ENCODE measurements at regions not wholly inside any gene's neighbourhood (a gene's known extent, or its start where the extent isn't known, plus 50 kb on each side); places are given as distances from the start of the nearest gene placed in this dataset.

DNA sequence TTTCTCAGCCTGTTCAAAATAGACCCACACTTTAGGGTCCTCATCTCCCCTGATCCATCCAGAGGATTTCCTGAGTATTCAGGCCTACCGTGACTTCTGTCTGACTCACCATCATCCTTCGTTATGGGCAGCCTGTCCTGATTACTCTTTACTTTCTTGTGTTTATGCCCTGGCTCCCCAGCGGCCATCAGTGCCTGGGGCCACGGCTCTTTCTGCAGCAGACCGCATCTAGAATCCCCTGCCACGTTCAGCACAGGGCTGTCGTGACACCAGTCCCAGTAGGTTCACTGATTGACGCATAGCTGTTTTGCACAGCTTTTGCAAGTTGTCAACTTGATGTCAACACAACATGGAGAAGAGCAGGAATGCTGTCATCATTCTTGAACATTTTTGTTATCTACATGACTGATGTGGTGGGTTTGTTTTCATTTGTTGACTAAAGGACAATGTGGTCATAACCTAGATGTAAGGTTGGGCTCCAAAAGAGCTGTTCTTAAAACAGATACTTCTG, 225.6 kb downstream of the HAUS1 start:
- no peak for DNase-seq

GRCh38 chr18:46331316-46331715, 227.1 kb downstream of the HAUS1 start:
- DNase-seq: no peak

DNA sequence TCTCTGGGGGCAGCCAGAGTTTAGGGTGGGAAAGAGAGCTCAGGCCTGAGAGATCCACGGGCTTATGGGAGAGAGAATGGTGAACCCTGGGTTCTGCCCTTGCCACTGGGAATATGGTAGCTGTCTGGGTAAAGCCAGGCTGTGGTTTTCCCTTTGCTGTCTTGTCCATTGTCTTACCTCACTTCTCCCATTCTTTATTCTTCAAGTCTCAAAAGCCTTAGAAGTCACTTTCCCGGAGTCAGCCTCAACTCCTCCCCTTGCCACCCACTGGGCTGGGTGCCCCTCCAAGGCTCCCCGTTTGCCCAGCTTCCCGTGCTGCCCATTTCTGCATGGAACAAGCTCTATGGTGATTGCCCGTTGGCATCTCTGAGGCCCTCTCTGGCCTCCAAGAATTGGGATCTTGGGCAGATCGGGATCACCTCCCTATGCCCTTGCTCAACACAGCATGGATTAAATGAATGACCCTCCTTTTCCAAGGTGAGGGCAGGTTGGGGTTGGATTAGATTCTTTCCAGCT, 228.2 kb downstream of the HAUS1 start:
- no peak for DNase-seq

DNA sequence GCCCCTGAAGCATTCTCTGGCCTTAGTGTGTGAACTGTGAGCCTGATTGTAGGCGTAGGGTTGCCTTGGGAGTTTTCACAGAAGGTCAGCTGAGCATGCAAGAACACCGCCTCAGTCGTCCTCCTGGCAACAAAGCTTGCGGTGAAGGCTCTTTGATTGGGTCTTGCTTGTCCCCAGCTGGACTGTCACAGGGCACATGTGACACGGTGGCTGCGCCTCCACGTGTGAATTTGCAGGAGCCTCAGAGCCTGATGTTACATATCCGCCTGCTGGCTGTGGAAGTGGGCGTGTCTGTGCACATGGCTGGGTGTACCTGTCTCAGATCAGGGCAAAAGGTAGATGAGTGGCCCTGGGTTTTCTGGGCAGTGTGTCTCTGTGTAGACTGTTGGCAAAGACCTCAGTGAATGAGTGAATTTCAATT, 228.7 kb downstream of the HAUS1 start:
- no peak for DNase-seq

GRCh38 chr18:46333431-46334135, 229.4 kb downstream of the HAUS1 start:
- DNase-seq: no peak

DNA sequence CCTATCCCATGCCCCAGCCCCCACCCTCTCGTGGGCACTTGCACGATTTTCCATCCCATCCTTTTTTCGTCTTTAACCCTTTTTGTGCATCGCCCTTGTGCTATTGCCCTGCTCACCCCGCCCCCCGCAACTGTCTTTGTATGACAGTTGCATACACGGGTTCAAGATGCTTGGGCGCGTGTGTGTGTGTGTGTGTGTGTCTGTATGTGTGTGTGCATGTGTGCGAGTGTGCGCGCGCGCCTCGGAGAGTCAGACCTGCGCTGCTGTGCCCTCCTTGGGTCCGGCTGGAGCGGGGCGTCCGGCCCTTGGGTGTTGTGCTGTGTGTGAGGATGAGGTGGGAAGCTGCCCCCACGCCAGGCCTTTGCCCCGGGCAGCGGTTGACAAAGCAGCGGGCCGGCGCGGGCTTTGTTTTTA, 230.7 kb downstream of the HAUS1 start:
- no peak for DNase-seq

- DNase-seq: no peak
These were observed 231.4 kb downstream of the HAUS1 start for GRCh38 chr18:46335534-46336101.

DNA sequence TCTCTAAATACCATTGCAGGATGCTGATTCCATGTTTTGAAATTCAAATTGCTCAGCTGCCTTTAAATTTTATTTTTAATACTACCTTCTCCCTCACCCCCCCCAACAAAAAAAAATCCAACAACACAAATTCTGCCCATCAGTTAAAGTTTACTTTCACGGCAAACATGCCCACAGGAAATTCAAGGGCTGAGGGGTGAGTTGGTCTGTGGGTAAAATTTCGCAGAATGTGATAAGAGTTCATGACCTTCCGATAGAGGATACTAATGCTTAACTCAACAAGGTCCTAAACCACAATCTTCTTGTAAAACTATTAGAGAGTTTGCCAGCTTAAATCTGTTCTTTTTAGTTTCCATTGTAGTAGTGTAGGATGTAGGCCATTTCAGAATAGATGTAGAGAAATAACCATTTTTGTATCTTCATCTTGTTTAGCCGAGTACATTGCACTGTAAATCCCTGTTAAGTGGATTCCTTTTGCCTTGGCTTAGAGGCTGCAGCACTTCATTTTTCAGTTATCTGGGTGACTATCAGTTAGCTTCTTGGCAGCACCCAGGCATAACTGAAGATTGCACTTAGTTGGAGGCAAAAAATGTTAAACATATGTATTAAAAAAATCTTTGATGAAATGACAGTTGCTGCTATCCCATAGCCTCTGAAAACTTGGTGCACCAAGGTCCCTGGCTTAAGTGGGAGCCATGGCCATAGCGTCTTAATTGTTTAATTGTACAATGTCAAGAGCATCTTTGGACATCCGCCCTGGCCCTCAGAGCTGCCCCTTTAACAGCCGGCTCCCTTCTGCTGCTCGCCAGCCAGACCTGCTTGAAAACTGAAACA, 232.3 kb downstream of the HAUS1 start:
- no peak for DNase-seq

DNA sequence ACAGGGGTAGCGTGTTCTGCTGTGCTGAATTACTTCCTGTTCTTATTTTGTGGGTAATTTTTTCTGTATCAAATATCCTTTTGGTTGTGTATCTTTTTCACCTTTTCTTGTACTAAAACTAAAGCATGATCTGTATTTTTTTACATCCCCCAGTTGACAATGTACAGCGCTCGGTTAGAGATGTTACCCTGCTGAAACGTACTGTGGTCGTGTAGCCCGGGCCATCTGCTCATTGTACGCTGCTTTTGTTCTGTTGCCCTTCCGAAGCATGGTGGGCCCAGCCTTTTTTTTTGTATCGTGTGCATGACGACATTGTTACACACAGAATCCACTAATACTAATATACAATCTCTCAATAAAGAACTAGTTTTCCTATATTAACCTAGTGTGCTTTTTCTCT, 233.1 kb downstream of the HAUS1 start:
- no peak for DNase-seq

GRCh38 chr18:46338205-46338604, 234.0 kb downstream of the HAUS1 start:
- DNase-seq: no peak

GRCh38 chr18:46338766-46339165, 234.6 kb downstream of the HAUS1 start:
- DNase-seq: no peak

- DNase-seq: no peak
These were observed 236.5 kb downstream of the HAUS1 start for GRCh38 chr18:46340716-46341115.

DNA sequence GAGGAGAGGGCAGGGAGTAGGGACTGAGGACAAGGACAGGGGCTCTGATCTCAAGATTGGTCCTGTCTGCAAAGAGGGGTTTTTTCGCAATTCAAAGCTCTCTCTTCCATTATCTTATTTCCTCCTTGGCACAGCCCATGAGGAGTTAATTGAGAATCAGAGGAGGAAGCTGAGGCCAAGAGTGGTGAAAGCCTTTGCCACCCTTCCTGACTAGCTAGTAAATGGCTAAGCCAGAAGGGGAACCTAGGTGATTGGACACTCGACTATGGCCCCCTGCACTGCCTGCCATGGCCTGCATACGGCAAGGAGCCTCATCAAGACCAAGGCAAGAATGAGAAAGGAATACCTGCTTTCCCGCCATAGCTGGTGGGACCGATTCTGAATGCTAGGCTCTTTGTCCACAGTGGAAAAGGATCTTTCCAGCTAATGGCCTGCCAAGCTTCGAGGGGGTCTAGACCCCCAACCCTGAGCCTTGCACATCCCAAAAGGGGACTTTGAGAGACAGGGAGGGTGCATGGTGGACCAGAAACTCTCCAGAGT, 237.9 kb downstream of the HAUS1 start:
- DNase-seq: no peak

DNA sequence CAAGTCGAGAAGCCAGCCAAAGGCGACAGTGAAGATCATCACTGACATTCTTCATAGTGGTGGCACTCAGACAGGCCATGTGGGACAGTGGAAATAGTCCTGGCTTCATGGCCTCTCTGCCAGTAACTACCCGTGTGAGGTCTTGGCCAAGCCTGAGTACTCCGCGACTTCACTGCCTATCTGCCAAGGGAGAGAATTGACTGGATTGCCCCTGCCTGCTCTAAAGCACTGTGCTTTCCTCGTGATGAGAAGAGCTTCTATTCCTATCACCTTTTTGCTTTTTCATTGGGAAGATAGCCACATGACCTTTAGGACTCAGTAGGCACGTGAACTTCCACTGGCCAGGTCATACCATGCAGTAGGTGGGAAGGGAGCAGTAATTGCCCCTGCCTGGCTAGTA, 239.3 kb downstream of the HAUS1 start:
- no peak for DNase-seq

DNA sequence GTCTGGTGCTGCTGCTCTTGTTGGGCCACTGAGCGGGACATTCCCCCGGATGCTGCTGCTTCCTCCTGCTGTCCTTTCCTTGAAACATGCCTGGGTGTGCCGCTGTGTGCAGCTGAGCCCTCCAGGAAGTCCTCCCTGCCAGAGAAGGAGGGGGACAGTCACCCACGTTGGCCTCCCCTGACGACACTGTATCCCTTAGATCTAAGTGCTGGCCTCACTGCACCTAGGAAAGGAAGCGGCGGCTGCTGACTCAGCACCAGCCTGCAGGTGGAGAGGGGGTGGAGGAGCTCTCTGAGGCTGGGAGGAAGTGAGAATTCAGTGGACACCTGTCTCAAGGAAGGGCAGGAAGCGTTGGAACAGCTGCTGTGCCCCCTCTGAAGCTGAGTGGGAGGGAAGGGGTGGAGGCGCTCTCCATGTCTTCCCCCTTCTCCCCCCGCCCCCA, 239.8 kb downstream of the HAUS1 start:
- no peak for DNase-seq

GRCh38 chr18:46344416-46345180, 240.4 kb downstream of the HAUS1 start:
- DNase-seq: no peak

DNA sequence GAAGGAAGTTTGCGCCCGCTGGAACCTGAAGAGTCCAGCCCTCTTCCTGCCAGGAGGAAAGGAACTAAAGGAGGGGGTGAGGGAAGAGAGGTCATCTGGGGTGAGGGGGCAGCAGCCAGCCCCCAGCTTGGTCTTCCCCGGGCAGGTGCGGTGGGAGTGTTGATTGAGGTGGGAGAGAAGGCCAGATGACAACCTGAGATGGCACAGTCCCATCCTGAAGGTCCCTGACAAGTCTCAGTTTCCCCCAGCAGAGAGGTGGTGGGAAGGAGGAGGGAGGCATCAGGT, 240.9 kb downstream of the HAUS1 start:
- DNase-seq: no peak

DNA sequence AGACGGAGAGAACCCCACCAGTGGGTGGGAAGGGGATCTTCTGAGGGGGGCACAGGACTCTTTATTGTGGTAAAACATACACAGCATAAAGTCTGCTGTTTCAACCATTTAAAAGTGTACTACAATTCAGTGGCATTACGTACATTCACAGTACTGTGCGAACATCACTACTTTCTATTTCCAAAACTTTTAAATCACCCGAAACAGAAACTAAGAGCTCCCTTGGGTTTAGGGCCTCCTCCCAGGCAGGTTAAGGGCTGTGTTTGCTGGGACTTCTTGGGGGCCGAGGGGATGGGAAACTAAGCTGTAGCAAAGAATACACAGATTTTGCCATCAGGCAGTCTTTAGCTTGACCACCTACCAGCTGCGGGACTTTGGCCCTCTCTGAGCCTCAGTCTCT, 242.0 kb downstream of the HAUS1 start:
- no peak for DNase-seq

GRCh38 chr18:46346896-46347630, 242.9 kb downstream of the HAUS1 start:
- no peak for DNase-seq

GRCh38 chr18:46350598-46351159, 246.5 kb downstream of the HAUS1 start:
- no peak for DNase-seq

- no peak for DNase-seq
These were observed 248.5 kb downstream of the HAUS1 start for GRCh38 chr18:46352520-46353250.

All from OCI-M1 (cell line).